ENCODE measurements at regions not wholly inside any gene's neighbourhood (a gene's known extent, or its start where the extent isn't known, plus 50 kb on each side); places are given as distances from the start of the nearest gene placed in this dataset.

GRCh38 chr4:108272046-108272445 lies 103.3 kb upstream of the LEF1 start:
- Histone ChIP-seq H3K27me3 (ENCODE audit: control insufficient read depth, insufficient read depth, low read length, poor library complexity, severe bottlenecking) (no peaks in the 10 kb centered on the region), H3K4me1 (ENCODE audit: control insufficient read depth, insufficient read depth, low read length) (no peaks in the 10 kb centered on the region), H3K4me3 (ENCODE audit: insufficient read depth, low read depth, low read length) (no peak overlapping the region), H3K9me3 (ENCODE audit: control insufficient read depth, low read length) (no peaks in the 10 kb centered on the region), H3K36me3 (ENCODE audit: control insufficient read depth, insufficient read depth, low read length) (no peaks in the 10 kb centered on the region), H3K27ac (ENCODE audit: insufficient read depth, low read depth, low read length, poor library complexity, severe bottlenecking) (no peak overlapping the region)
- 94 to 96% methylated on average over 3 of the region's 3 CpGs for WGBS, 2 experiments

DNA sequence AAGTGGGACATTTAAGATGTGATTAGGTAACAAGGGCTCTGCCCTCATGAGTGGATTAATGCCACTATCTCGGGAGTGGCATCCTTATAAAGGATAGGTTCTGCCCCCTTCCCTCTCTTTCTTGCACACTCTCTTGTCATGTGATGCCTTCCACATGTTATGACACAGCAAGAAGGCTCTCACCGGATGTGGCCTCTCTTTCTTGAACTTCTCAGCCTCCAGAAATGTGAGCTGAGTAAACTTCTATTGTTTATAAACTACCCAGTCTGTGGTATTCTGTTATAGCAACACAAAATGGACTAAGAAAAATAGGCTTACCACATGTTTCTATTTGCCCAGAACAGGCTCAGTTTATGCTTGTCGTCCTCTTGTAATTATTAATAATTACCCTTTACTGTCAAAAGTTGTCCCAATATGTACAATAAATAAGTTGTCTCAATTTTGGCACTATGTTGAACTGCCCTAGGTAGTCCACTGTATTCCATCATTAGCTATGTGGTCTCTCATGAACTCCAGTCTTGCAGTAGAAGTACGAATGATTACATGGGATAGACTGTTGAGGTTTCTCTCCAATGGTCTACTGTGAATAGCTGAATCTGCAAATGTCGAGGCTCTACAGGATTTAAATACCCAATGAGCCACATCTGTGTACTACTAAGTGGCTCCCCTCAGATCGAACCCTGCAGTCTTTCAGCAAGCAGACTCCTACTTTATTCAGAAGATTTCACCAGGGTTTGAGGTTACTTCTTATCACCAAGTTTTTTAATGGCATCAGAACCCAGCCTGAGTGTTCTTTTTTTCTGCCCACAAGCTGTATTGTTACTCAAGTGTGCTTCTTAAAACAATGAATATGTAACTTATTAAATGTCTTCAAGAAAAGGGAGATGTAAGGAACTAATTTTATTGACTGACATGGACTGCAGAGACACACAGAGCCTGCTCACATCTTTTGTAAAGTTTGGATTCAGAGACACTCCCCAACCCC lies 102.0 kb upstream of the LEF1 start:
- Histone ChIP-seq H3K27ac (ENCODE audit: insufficient read depth, low read depth, low read length, poor library complexity, severe bottlenecking) (no peak overlapping the region), H3K4me1 (ENCODE audit: control insufficient read depth, insufficient read depth, low read length) (no peaks in the 10 kb centered on the region), H3K27me3 (ENCODE audit: control insufficient read depth, insufficient read depth, low read length, poor library complexity, severe bottlenecking) (no peaks in the 10 kb centered on the region), H3K36me3 (ENCODE audit: control insufficient read depth, insufficient read depth, low read length) (no peaks in the 10 kb centered on the region), H3K9me3 (ENCODE audit: control insufficient read depth, low read length) (no peaks in the 10 kb centered on the region), H3K4me3 (ENCODE audit: insufficient read depth, low read depth, low read length) (no peak overlapping the region)
- WGBS, 2 experiments, result 79 to 85% methylated on average over 5 to 6 of the region's 6 CpGs

- Histone ChIP-seq H3K9me3 (ENCODE audit: control insufficient read depth, low read length) (no peaks in the 10 kb centered on the region), H3K27ac (ENCODE audit: insufficient read depth, low read depth, low read length, poor library complexity, severe bottlenecking) (no peak overlapping the region), H3K4me1 (ENCODE audit: control insufficient read depth, insufficient read depth, low read length) (peaks cover 4% of the 10 kb centered on the region), H3K36me3 (ENCODE audit: control insufficient read depth, insufficient read depth, low read length) (no peaks in the 10 kb centered on the region), H3K27me3 (ENCODE audit: control insufficient read depth, insufficient read depth, low read length, poor library complexity, severe bottlenecking) (no peaks in the 10 kb centered on the region), H3K4me3 (ENCODE audit: insufficient read depth, low read depth, low read length) (no peak overlapping the region)
- WGBS, 2 experiments, result 97 to 99% methylated on average over 4 of the region's 4 CpGs
These were observed 96.0 kb upstream of the LEF1 start for GRCh38 chr4:108264693-108265092.

DNA sequence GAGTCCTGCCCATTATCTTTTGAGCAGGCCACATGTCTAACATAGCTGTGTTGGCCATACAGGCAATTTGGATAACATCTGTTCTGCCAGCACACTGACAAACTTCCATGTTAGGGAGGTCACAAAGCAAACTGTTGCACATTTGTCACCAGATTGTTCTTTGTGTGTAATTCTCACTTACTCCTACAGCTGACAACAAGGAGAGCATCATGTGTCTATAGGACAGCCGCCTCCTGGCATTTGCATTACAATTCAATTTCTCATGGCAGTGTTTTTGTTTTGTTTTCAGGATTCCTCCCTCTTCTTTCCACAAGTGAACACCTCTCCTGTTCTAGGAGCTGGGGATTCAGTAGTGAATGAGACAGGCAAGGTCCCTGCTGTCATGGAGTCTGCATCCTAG lies 94.3 kb upstream of the LEF1 start:
- Histone ChIP-seq H3K4me3 (ENCODE audit: insufficient read depth, low read depth, low read length) (no peak overlapping the region), H3K9me3 (ENCODE audit: control insufficient read depth, low read length) (no peaks in the 10 kb centered on the region), H3K27ac (ENCODE audit: insufficient read depth, low read depth, low read length, poor library complexity, severe bottlenecking) (no peak overlapping the region), H3K36me3 (ENCODE audit: control insufficient read depth, insufficient read depth, low read length) (no peaks in the 10 kb centered on the region), H3K4me1 (ENCODE audit: control insufficient read depth, insufficient read depth, low read length) (peaks cover 4% of the 10 kb centered on the region), H3K27me3 (ENCODE audit: control insufficient read depth, insufficient read depth, low read length, poor library complexity, severe bottlenecking) (no peaks in the 10 kb centered on the region)
- WGBS, 2 experiments, result 40 to 54% methylated on average over 1 of the region's 1 CpG

DNA sequence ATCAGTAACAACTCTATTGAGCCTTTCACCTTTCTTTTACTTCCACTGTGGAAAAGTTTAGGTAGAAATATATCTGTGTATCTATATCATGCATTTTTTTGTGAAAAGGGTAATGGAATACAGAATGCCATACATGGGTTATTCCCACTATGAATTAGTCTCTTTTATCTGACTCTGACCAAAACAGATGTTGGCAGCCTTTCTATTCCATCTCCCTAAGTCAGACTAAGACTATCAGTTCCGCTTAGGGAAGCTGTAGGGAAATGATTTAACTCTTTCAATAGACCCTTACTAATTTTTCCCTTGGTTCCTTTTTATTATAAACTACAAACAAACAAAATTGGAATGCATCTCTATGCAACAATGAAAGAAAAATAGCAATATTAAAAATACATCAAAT lies 92.3 kb upstream of the LEF1 start:
- WGBS, 2 experiments, result 67 to 87% methylated on average over 1 of the region's 1 CpG
- no peaks in the 10 kb centered on the region for H3K9me3 ChIP-seq (ENCODE audit: control insufficient read depth, low read length)

DNA sequence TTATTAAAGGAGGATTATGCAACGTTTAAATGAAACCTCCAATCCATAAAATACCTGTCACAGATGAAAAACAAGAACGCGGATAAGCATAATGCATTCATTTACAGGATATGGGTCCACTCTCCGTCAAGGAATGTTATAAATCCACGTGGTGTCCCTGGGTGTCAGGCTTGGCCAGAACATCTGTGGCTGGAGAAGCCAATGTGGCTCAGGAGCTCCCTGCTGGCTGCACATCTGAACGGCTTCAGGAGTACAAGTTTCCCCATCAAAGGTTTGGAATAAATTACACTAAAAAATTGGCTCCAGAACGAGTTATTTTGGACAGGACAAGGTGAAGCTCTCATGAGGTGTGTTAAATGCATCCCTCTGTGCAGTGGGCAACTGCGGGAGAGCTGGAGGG lies 87.8 kb upstream of the LEF1 start:
- Histone ChIP-seq H3K4me3 (ENCODE audit: insufficient read depth, low read depth, low read length) (no peak overlapping the region), H3K27me3 (ENCODE audit: control insufficient read depth, insufficient read depth, low read length, poor library complexity, severe bottlenecking) (no peaks in the 10 kb centered on the region), H3K36me3 (ENCODE audit: control insufficient read depth, insufficient read depth, low read length) (no peaks in the 10 kb centered on the region), H3K4me1 (ENCODE audit: control insufficient read depth, insufficient read depth, low read length) (no peaks in the 10 kb centered on the region), H3K27ac (ENCODE audit: insufficient read depth, low read depth, low read length, poor library complexity, severe bottlenecking) (no peak overlapping the region), H3K9me3 (ENCODE audit: control insufficient read depth, low read length) (no peaks in the 10 kb centered on the region)
- 89% methylated on average over 8 of the region's 8 CpGs for WGBS, 2 experiments

More for the DNA sequence above, 92.3 kb upstream of the LEF1 start:
- Histone ChIP-seq H3K4me1 (ENCODE audit: control insufficient read depth, insufficient read depth, low read length) (peaks cover 4% of the 10 kb centered on the region), H3K27me3 (ENCODE audit: control insufficient read depth, insufficient read depth, low read length, poor library complexity, severe bottlenecking) (no peaks in the 10 kb centered on the region), H3K36me3 (ENCODE audit: control insufficient read depth, insufficient read depth, low read length) (no peaks in the 10 kb centered on the region), H3K27ac (ENCODE audit: insufficient read depth, low read depth, low read length, poor library complexity, severe bottlenecking) (no peak overlapping the region), H3K4me3 (ENCODE audit: insufficient read depth, low read depth, low read length) (no peak overlapping the region)

- H3K27ac ChIP-seq (ENCODE audit: insufficient read depth, low read depth, low read length, poor library complexity, severe bottlenecking), result no peak overlapping the region
- H3K4me1 ChIP-seq (ENCODE audit: control insufficient read depth, insufficient read depth, low read length), result no peaks in the 10 kb centered on the region
- WGBS, 2 experiments, result 81 to 95% methylated on average over 2 of the region's 2 CpGs
- no peaks in the 10 kb centered on the region for H3K9me3 ChIP-seq (ENCODE audit: control insufficient read depth, low read length)
- H3K4me3 ChIP-seq (ENCODE audit: insufficient read depth, low read depth, low read length), result no peak overlapping the region
- H3K27me3 ChIP-seq (ENCODE audit: control insufficient read depth, insufficient read depth, low read length, poor library complexity, severe bottlenecking), result no peaks in the 10 kb centered on the region
- H3K36me3 ChIP-seq (ENCODE audit: control insufficient read depth, insufficient read depth, low read length), result no peaks in the 10 kb centered on the region
These were observed 86.5 kb upstream of the LEF1 start for GRCh38 chr4:108255203-108255747.

- Histone ChIP-seq H3K27me3 (ENCODE audit: control insufficient read depth, insufficient read depth, low read length, poor library complexity, severe bottlenecking) (no peaks in the 10 kb centered on the region), H3K4me3 (ENCODE audit: insufficient read depth, low read depth, low read length) (no peak overlapping the region), H3K9me3 (ENCODE audit: control insufficient read depth, low read length) (no peaks in the 10 kb centered on the region), H3K27ac (ENCODE audit: insufficient read depth, low read depth, low read length, poor library complexity, severe bottlenecking) (no peak overlapping the region), H3K4me1 (ENCODE audit: control insufficient read depth, insufficient read depth, low read length) (no peaks in the 10 kb centered on the region), H3K36me3 (ENCODE audit: control insufficient read depth, insufficient read depth, low read length) (no peaks in the 10 kb centered on the region)
These were observed 80.7 kb upstream of the LEF1 start for GRCh38 chr4:108249397-108249796.

DNA sequence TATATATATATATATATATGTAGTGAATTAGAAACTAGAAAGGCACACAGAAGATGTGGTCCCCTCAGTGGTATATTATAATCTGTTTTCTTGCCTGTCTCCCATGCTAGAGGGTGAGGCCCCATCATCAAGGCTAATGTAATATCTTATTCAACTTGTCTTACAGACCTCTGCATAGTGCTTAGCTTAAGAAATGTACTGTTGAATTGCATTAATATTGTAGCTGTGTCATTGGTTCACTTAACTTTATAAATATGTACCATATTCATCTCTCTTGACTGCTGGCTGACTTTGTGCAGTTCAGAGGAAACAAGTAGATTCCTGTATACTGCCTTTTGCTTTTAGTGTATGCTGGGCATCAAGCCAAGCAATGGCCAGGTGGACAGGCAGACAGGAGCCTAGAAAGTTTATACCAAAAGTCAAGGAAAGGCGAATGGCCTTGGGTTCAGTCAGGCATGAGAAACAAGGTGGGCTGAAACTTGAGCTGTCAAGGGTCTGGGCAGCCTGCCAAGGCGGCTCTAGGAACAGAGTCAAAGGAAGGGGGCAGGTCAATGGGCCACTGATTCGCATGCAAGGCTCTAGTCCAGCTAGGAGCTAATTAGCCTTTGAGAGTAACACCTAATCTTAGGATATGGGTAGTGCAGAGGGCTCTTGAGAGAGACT lies 78.8 kb upstream of the LEF1 start:
- no peak overlapping the region for H3K27ac ChIP-seq (ENCODE audit: insufficient read depth, low read depth, low read length, poor library complexity, severe bottlenecking)
- H3K9me3 ChIP-seq (ENCODE audit: control insufficient read depth, low read length), result no peaks in the 10 kb centered on the region
- H3K4me3 ChIP-seq (ENCODE audit: insufficient read depth, low read depth, low read length), result no peak overlapping the region
- no peaks in the 10 kb centered on the region for H3K4me1 ChIP-seq (ENCODE audit: control insufficient read depth, insufficient read depth, low read length)
- no peaks in the 10 kb centered on the region for H3K36me3 ChIP-seq (ENCODE audit: control insufficient read depth, insufficient read depth, low read length)
- no peaks in the 10 kb centered on the region for H3K27me3 ChIP-seq (ENCODE audit: control insufficient read depth, insufficient read depth, low read length, poor library complexity, severe bottlenecking)
- 39 to 43% methylated on average over 3 of the region's 3 CpGs for WGBS, 2 experiments

DNA sequence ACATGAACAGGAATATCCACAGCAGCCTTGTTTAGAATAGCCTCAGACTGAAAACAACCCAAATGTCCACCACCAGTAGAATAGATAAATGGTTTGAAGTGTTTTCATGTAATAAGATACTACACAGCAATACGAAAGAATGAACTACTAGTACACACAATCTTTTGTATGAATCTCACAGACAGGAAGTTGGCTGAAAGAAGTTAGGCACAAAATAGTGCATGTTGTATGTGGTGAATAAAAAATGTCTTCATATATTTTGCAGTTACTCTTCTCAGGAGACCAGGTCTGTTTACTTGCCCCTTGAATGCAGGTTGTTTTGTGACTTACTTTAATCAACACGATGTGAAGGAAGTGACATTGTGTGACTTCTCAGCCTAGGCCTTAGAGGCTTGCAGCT lies 75.9 kb upstream of the LEF1 start:
- WGBS, 2 experiments, result 89 to 92% methylated on average over 1 to 2 of the region's 2 CpGs
- Histone ChIP-seq H3K36me3 (ENCODE audit: control insufficient read depth, insufficient read depth, low read length) (no peaks in the 10 kb centered on the region), H3K9me3 (ENCODE audit: control insufficient read depth, low read length) (no peaks in the 10 kb centered on the region), H3K27me3 (ENCODE audit: control insufficient read depth, insufficient read depth, low read length, poor library complexity, severe bottlenecking) (no peaks in the 10 kb centered on the region), H3K4me1 (ENCODE audit: control insufficient read depth, insufficient read depth, low read length) (no peaks in the 10 kb centered on the region), H3K4me3 (ENCODE audit: insufficient read depth, low read depth, low read length) (no peak overlapping the region), H3K27ac (ENCODE audit: insufficient read depth, low read depth, low read length, poor library complexity, severe bottlenecking) (no peak overlapping the region)

All from ectodermal cell (in vitro differentiated cells).